IMR-90 (cell line): ENCODE measurements at regions not wholly inside any gene's neighbourhood (a gene's known extent, or its start where the extent isn't known, plus 50 kb on each side); places are given as distances from the start of the nearest gene placed in this dataset.

Experiments used
- ATAC-seq: fragments of 200-7000 bp; cut with Tn5 transposase; 2 replicates; pipeline ENCODE4 v1.9.1; 2020; ENCODE audit warnings: low read depth, mild to moderate bottlenecking, moderate library complexity
- BruUV-seq: library from RNA; stranded (reverse); fragments of 400-500 nt; replicated peaks from 2 replicates; lab custom pipeline; 2021; lab: Mats Ljungman, UMichigan
- CTCF ChIA-PET: fragments of 300-600 bp; formaldehyde crosslinking; extraction: SDS; loops from one replicate; lab custom pipeline; 2021; ENCODE audit warnings: antibody characterized with exemption; lab: Yijun Ruan, JAX
- POLR2A ChIA-PET: fragments of 300-600 bp; sonication (Branson Sonifier 250); formaldehyde crosslinking; loops from one replicate; lab custom pipeline; 2022; ENCODE audit warnings: antibody characterized with exemption; ENCODE audit not compliant: unreplicated experiment; lab: Charles Lee
- DNase-seq: peaks from one replicate; pipeline ENCODE4 v3.0.0; 2013
- H2AFZ ChIP-seq: replicated peaks from 2 replicates; pipeline ENCODE3; 2013; ENCODE audit warnings: low read length, mild to moderate bottlenecking; ENCODE audit not compliant: poor library complexity
- H2AK5ac ChIP-seq: 2 replicates; pipeline ENCODE4 v1.6.1; 2013; ENCODE audit warnings: low read depth, low read length, inconsistent platforms
- H2AK9ac ChIP-seq: replicated peaks from 2 replicates; pipeline ENCODE3; 2013; ENCODE audit warnings: mild to moderate bottlenecking, low read depth, low read length, moderate library complexity; ENCODE audit not compliant: poor library complexity
- H2BK120ac ChIP-seq: 2 replicates; pipeline ENCODE4 v1.6.1; 2013; ENCODE audit warnings: low read depth, low read length, inconsistent platforms
- H2BK15ac ChIP-seq: 3 replicates; pipeline ENCODE4 v1.6.1; 2013; ENCODE audit warnings: low read depth, low read length, inconsistent platforms
- H2BK20ac ChIP-seq: 2 replicates; pipeline ENCODE4 v1.6.1; 2013; ENCODE audit warnings: low read depth, mild to moderate bottlenecking, inconsistent platforms, low read length, moderate library complexity
- H2BK5ac ChIP-seq: 2 replicates; pipeline ENCODE4 v1.6.1; 2013; ENCODE audit warnings: mild to moderate bottlenecking, low read depth, low read length, inconsistent platforms; ENCODE audit not compliant: poor library complexity, severe bottlenecking
- H3K14ac ChIP-seq: replicated peaks from 2 replicates; pipeline ENCODE4 v1.6.1; 2013; ENCODE audit warnings: low read depth, low read length, inconsistent platforms
- H3K18ac ChIP-seq: 2 replicates; pipeline ENCODE4 v1.6.1; 2013; ENCODE audit warnings: low read depth, low read length, control low read depth
- H3K23ac ChIP-seq: 2 replicates; pipeline ENCODE4 v1.6.1; 2013; ENCODE audit warnings: low read depth, low read length, inconsistent platforms
- H3K27ac ChIP-seq: 2 replicates; pipeline ENCODE4 v1.5.1; 2013; ENCODE audit warnings: mild to moderate bottlenecking, control low read depth, low read length; ENCODE audit not compliant: insufficient read depth
- H3K27me3 ChIP-seq: 2 replicates; pipeline ENCODE4 v1.6.1; 2013; ENCODE audit warnings: low read length; ENCODE audit not compliant: control insufficient read depth, insufficient read depth
- H3K36me3 ChIP-seq: 2 replicates; pipeline ENCODE4 v1.6.1; 2013; ENCODE audit warnings: low read length, mixed read lengths; ENCODE audit not compliant: control insufficient read depth, insufficient read depth
- H3K4ac ChIP-seq: 2 replicates; pipeline ENCODE4 v1.6.1; 2013; ENCODE audit warnings: low read depth, low read length, inconsistent platforms
- H3K4me1 ChIP-seq: 2 replicates; pipeline ENCODE4 v1.6.1; 2013; ENCODE audit warnings: low read length, mixed read lengths; ENCODE audit not compliant: control insufficient read depth, insufficient read depth
- H3K4me2 ChIP-seq: 2 replicates; pipeline ENCODE4 v1.6.1; 2013; ENCODE audit warnings: low read depth, mild to moderate bottlenecking, control low read depth, low read length, moderate library complexity
- H3K4me3 ChIP-seq: 2 replicates; pipeline ENCODE4 v1.5.1; 2013; ENCODE audit warnings: low read depth, mild to moderate bottlenecking, control low read depth, low read length, moderate library complexity; ENCODE audit not compliant: insufficient read depth
- H3K56ac ChIP-seq: 2 replicates; pipeline ENCODE4 v1.6.1; 2013; ENCODE audit warnings: low read length, inconsistent platforms; ENCODE audit not compliant: insufficient read depth; ENCODE audit errors: extremely low read depth
- H3K79me1 ChIP-seq, 2 experiments: 2 replicates each; pipeline ENCODE4 v1.6.1; 2013; ENCODE audit warnings: low read length in 2 of 2, inconsistent platforms in 1 of 2, low read depth in 1 of 2
- H3K9ac ChIP-seq: 2 replicates; pipeline ENCODE4 v1.6.1; 2013; ENCODE audit warnings: low read depth, low read length, control low read depth
- H3K9me1 ChIP-seq: 2 replicates; pipeline ENCODE4 v1.6.1; 2013; ENCODE audit warnings: low read length, inconsistent platforms; ENCODE audit not compliant: insufficient read depth
- H3K9me3 ChIP-seq: 2 replicates; pipeline ENCODE4 v1.6.1; 2013; ENCODE audit warnings: low read length; ENCODE audit not compliant: control insufficient read depth, insufficient read depth
- H4K20me1 ChIP-seq: 2 replicates; pipeline ENCODE4 v1.6.1; 2013; ENCODE audit warnings: low read length, inconsistent platforms; ENCODE audit not compliant: insufficient read depth
- H4K5ac ChIP-seq: 2 replicates; pipeline ENCODE4 v1.6.1; 2013; ENCODE audit warnings: mild to moderate bottlenecking, low read depth, low read length, control low read depth
- H4K8ac ChIP-seq, 2 experiments: 2 replicates each; pipeline ENCODE4 v1.6.1; 2013; ENCODE audit warnings: low read depth in 2 of 2, low read length in 2 of 2, control low read depth in 1 of 2, inconsistent platforms in 1 of 2
- H4K91ac ChIP-seq: 2 replicates; pipeline ENCODE4 v1.6.1; 2013; ENCODE audit warnings: low read depth, low read length, inconsistent platforms; ENCODE audit not compliant: insufficient read depth
- BHLHE40 ChIP-seq: fragments of 150-350 bp; IDR thresholded peaks from 2 replicates; pipeline ENCODE4 v1.6.1; 2016; ENCODE audit warnings: mild to moderate bottlenecking, low read depth, low read length
- CEBPB ChIP-seq: IDR thresholded peaks from 2 replicates; pipeline ENCODE4 v1.6.1; 2012; ENCODE audit warnings: low read depth, low read length, improper control_type of control experiment
- MXI1 ChIP-seq: IDR thresholded peaks from 2 replicates; pipeline ENCODE4 v1.6.1; 2012; ENCODE audit warnings: low read depth, mild to moderate bottlenecking, low read length, moderate library complexity, borderline replicate concordance
- POLR2A ChIP-seq: IDR thresholded peaks from 2 replicates; pipeline ENCODE4 v1.6.1; 2012; ENCODE audit warnings: mild to moderate bottlenecking, low read depth, low read length
- RAD21 ChIP-seq: IDR thresholded peaks from 2 replicates; pipeline ENCODE4 v1.6.1; 2012; ENCODE audit warnings: low read length, improper control_type of control experiment
- RCOR1 ChIP-seq: IDR thresholded peaks from 2 replicates; pipeline ENCODE4 v1.6.1; 2012; ENCODE audit warnings: mild to moderate bottlenecking, low read length, improper control_type of control experiment; ENCODE audit not compliant: insufficient replicate concordance
- WGBS, 2 experiments: methylation state at CpG; one replicate each; pipeline versions ENCODE4 v1.1.5 to v1.1.7; 2013; ENCODE audit warnings: missing lambda C conversion rate in 2 of 2; ENCODE audit not compliant: insufficient read length in 1 of 2; ENCODE audit errors: extremely low coverage in 2 of 2; 5-methylcytosine and 5-hydroxymethylcytosine counted together
- dilution Hi-C: fragments of 300-500 bp; cut with HindIII; formaldehyde crosslinking; loops from one replicate; pipeline ENCODE4 v1.14.3; 2018; ENCODE audit warnings: low sequenced_read_pairs; ENCODE audit not compliant: unreplicated experiment
- in situ Hi-C: fragments of 300-500 bp; cut with MboI; formaldehyde crosslinking; loops from 3 replicates; pipeline ENCODE4 v1.14.3; 2019; ENCODE audit warnings: low sequenced_read_pairs, inconsistent platforms, mixed read lengths
- intact Hi-C: fragments of 100-400 bp; cut with micrococcal nuclease; formaldehyde crosslinking; loops from 2 replicates; pipeline ENCODE4 v1.10.0; 2022
- TF ChIP-seq, protein P1 (sequence below): conservative IDR thresholded peaks from 2 replicates; pipeline ENCODE4 v1.5.1; 2012; ENCODE audit warnings: mild to moderate bottlenecking, low read depth, low read length, improper control_type of control experiment

DNA sequence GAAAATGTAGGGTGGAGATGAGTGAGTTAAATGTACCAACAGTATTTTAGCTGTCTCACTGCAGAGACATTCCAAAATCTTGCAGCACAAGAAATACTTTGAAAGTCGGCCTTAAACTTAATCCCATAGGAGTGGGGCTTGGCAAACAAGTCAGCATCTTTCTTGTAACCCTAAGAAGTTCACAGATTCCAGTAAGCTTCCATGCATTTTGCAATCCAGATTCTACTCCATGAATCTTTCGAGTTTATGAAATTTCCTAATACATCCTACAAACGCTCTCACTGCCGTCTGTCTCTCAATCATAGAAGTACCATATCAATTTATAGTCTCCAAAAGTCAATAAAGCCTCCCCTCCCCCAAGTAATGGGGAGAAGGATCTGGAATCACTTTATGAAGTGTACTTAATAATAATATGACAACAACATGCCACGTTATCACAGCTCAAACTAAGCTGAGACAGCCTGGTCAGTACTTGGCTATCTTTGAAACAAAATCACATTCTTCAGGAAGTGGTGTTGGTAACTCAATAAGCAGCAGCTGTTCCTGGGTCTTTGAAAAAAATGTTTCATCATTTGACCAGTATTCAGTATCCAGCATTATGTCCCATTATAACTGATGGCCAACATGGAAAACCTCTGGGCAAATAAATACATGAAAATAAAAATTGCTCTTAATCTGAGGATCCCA lies 317.4 kb upstream of the RUNX1 start:
- in situ Hi-C loops: no loop called here
- H3K4me2 ChIP-seq: peak overlapping the region; percentile 55; the same call in 1 of the 2 replicates
- no peak overlapping the region for H3K4me3 ChIP-seq
- peak overlapping the region; percentile 10; the same call in 1 of the 2 replicates for H2BK120ac ChIP-seq
- H2AK5ac ChIP-seq: no peak overlapping the region
- TF ChIP-seq BHLHE40 (no peak), RCOR1 (no peak), POLR2A (no peak), RAD21 (no peak), MXI1 (no peak), CEBPB (0 out of 2 replicates have a peak, but pooled peaks have one; percentile 25)
- TF ChIP-seq, protein P1, sequence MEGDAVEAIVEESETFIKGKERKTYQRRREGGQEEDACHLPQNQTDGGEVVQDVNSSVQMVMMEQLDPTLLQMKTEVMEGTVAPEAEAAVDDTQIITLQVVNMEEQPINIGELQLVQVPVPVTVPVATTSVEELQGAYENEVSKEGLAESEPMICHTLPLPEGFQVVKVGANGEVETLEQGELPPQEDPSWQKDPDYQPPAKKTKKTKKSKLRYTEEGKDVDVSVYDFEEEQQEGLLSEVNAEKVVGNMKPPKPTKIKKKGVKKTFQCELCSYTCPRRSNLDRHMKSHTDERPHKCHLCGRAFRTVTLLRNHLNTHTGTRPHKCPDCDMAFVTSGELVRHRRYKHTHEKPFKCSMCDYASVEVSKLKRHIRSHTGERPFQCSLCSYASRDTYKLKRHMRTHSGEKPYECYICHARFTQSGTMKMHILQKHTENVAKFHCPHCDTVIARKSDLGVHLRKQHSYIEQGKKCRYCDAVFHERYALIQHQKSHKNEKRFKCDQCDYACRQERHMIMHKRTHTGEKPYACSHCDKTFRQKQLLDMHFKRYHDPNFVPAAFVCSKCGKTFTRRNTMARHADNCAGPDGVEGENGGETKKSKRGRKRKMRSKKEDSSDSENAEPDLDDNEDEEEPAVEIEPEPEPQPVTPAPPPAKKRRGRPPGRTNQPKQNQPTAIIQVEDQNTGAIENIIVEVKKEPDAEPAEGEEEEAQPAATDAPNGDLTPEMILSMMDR: no peak
- H3K23ac ChIP-seq: peak overlapping the region; percentile 19; the same call in 1 of the 2 replicates
- BruUV-seq: no TSS peak
- peak overlapping the region; percentile 63 for H2BK5ac ChIP-seq
- H3K4ac ChIP-seq: no peak overlapping the region
- no peak overlapping the region; the same call in 1 of the 2 replicates for H3K9ac ChIP-seq
- intact Hi-C loops: loop anchor here (1.0 kb wide), 1 partner anchor 8 kb away; no protein-coding TSS in a partner anchor
- no peaks in the 10 kb centered on the region for H3K27me3 ChIP-seq
- dilution Hi-C loops: no loop called here
- ChIA-PET CTCF (no interaction called here), POLR2A (no interaction called here)
- H3K9me3 ChIP-seq: no peaks in the 10 kb centered on the region
- H4K8ac ChIP-seq: peak overlapping the region in 1 of 2 experiments; percentile 53; a peak in 1 of 4 replicates
- no peak overlapping the region for H2AK9ac ChIP-seq
- H3K4me1 ChIP-seq: no peaks in the 10 kb centered on the region
- no peak overlapping the region for H3K56ac ChIP-seq
- WGBS, 2 experiments: no CpG with 5 or more reads among the region's 5 CpGs
- H4K91ac ChIP-seq: no peak overlapping the region
- H3K14ac ChIP-seq: 0 out of 2 replicates have a peak overlapping the region, but pooled peaks have one; percentile 68
- H2BK20ac ChIP-seq: peak overlapping the region; percentile 64; the same call in 1 of the 2 replicates
- H3K79me1 ChIP-seq: no peaks in the 10 kb centered on the region
- peak overlapping the region; percentile 50 for H3K18ac ChIP-seq
- no peaks in the 10 kb centered on the region for H3K36me3 ChIP-seq
- peak; percentile 54 for DNase-seq
- H4K20me1 ChIP-seq: no peaks in the 10 kb centered on the region
- H2BK15ac ChIP-seq: peak overlapping the region; percentile 54; the same call in 1 of the 3 replicates
- H4K5ac ChIP-seq: no peak overlapping the region
- no peak overlapping the region for H2AFZ ChIP-seq
- no peaks in the 10 kb centered on the region for H3K9me1 ChIP-seq
- H3K27ac ChIP-seq: peak overlapping the region; percentile 75; the same call in 1 of the 2 replicates
- ATAC-seq: peak; percentile 84
